ENCODE measurements at regions not wholly inside any gene's neighbourhood (a gene's known extent, or its start where the extent isn't known, plus 50 kb on each side); places are given as distances from the start of the nearest gene placed in this dataset.

DNA sequence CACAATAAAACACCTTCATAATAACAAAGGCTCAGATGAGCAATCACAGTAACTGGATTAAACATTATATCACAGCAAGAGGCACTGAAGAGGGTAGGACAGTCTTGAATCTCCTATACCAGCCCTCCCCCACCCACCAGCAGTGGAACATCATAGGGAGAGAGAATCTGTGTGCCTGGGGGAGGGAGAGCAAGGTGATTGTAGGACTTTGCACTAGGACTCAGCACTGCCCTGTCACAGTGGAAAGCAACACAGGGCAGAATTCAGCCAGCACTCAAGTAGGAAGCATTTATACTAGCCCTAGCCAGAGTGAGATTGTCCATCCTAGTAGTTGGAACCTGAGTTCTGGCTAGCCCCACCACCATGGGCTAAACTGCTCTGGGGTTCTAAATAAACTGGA is 400.2 kb downstream of the HAO1 start:
- ATAC-seq: no peak

DNA sequence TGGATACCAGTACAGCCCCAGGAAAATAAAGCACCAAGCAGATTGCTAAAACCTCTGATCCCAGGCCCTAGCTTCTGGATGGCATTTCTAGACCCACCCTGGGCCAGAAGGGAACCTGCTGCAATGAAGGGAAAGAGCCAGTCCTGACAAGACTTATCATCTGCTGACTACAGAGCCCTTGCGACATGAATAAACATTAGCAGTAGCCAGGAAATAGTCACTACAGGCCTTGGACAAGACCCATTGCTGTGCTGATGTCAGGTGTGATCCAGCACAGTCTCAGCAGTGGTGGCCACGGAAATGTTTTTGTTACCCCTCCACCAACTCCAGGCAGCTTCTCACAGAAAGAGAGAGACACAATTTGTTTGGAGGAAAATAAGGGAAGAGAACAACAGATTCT is 399.3 kb downstream of the HAO1 start:
- ATAC-seq: no peak

DNA sequence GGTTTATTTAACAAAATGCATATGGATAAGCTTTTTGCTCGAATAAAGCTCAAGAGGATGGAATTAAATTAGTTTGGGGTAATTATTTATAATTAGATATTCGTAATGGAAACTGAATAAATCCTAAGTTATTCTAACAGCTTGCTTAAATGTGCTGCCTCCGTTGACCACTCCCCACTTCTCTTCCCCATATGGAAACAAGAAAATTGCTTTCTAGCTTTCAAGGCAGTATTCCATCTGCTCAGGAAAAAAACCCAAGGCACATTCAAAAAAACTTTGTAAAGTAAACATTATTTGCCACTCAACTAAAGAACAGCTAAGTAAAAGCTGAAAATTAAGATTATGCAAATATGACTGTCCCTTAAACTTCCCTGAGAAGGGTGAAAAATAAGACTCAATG is 369.2 kb downstream of the HAO1 start:
- ATAC-seq: no peak

- ATAC-seq: no peak
Observed at GRCh38 chr20:7571521-7572055, 368.7 kb downstream of the HAO1 start.

DNA sequence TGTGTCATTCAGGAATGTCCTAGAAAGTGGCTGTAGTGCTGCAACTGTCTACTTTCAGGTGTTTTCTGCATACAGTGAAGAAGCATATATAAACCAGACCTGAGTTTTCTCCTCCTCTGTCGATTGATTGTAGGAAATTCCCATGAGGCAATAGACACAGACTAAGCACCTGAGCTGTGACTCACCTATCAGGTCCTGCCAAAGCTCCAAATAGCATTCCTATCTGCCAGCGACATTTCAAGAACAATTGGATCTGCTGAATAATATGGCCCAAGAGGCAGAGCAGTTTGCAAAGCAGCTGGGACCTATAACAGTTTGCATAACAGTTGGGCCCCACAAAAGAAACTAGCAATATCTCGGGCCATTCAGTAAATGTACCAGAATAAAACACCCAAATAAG is 360.4 kb downstream of the HAO1 start:
- ATAC-seq: no peak

GRCh38 chr20:7585126-7585679 is 355.1 kb downstream of the HAO1 start:
- peak; percentile 51 for ATAC-seq

DNA sequence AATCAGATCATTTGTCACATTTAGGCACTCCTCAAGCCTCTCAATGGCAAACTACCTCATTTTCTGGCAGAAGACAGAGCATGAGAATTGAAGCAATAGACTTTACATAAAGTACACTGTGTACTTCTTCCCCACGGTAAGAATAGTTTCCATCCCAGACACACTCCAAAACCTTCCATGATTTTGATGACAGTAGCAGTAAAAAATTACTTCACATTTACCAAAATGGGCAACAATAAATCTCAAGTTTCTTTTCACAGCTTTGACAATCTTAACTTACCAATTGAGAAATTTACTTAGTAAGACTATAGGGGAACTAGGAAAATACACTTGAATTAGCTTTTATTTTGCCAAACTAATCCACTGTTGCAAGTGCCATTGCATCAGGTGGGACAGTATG is 353.8 kb downstream of the HAO1 start:
- no peak for ATAC-seq

DNA sequence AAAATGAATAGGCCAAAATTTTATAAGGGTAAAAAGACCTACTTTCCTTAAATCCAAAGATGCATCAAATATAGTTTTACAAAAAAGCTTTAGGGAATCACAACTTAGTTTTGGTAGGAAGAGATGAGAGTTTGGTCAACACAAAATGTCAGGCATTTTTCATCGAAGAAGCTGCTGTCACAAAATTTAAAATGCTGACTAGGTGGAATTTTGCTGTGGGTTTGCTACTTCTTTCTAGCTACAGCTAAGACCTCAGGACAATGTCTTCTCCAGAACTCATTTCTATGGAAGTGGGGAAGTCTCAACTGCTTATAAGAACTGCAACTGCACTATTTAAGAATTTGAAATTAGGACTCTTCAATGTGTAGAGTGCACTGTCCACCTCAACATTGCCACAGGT is 351.1 kb downstream of the HAO1 start:
- ATAC-seq: no peak

DNA sequence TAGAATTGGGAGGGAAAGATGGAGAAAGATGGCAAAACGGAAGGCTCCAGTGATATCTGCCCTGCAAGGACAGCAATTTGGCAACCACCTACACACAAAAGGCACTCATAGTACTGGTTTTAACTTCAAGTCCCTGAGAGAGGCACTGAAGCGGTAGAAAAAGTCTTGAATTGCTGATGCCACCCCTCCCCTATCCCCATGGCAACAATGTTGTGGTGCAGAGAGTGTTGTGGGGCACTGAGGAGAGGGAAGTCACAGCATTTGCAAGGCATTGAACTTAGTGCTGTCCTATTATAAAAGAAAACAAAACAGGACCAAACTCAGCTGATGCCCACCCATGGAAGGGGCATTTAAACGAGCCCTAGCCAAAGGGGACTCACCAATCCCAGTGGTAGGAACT is 343.7 kb downstream of the HAO1 start:
- no peak for ATAC-seq

- no peak for ATAC-seq
Observed at GRCh38 chr20:7601431-7601830, 338.8 kb downstream of the HAO1 start.

DNA sequence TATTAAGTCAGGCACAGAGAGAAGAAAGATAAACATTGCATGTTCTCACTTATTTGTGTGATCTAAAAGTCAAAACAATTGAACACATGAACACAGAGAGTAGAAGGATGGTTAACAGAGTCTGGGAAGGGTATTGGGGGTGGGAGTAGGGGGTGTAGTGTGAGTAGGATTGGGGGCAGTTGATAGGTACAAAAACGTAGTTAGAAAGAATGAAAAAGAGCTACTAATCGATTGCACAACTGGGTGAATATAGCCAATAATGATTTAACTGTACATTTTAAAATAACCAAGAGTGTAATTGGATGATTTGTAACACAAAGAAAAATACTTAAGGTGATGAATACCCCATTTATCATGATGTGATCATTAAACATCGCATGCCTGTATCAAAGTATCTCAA is 333.3 kb downstream of the HAO1 start:
- ATAC-seq: no peak

- no peak for ATAC-seq
Observed at GRCh38 chr20:7608250-7608649, 332.0 kb downstream of the HAO1 start.

DNA sequence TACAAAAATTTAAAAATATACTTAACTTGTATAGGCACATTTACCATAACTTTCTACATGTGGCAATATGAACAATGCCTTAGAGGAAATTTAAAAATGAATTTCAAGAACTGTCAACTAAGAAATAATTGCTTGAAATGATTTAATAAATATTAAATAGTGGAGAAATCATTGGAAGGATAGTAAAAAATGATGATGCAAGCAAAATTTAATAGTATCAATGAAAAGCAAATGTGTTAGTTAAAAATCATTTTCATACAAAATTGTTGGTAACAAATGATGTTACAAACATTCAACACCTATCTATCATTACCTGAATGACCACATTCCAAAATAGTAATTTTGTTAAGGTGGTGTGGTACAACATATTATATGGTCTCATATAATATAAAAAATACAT is 331.0 kb downstream of the HAO1 start:
- ATAC-seq: no peak

DNA sequence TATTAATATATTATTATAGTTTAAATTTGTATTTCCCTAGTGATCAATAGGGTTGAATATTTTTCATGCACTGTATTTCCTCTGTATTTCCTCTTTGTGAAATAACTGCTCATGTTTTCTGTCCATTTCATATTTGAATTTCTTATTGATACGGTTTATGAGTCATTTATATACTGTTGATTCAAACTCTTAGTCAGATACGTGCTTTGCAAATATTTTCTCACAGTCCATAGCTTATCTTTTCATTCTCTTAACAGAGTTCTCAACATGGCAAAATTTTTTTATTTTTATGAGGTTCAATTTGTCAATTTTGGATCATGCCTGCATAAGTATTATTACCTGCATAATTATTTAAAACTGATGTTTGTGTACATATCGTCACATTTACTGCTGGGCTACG is 329.6 kb downstream of the HAO1 start:
- no peak for ATAC-seq

DNA sequence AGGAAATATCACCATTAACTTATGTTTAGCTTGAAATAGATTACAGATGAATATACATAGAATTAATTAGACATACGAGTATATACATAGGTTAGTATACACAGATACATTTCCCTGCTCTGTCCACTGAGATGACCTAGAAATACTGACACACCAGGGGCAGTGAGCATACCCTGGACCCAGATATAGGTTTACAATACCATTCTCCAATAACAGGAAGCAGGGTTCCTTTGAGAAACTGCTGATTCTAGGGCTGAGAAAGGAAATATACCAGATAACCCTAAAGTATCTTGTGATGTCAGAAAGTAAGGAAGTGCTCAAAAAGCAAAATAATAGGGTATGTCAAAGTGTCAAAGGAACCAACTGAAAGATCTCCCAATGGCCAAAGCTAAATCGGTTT is 322.5 kb downstream of the HAO1 start:
- no peak for ATAC-seq

DNA sequence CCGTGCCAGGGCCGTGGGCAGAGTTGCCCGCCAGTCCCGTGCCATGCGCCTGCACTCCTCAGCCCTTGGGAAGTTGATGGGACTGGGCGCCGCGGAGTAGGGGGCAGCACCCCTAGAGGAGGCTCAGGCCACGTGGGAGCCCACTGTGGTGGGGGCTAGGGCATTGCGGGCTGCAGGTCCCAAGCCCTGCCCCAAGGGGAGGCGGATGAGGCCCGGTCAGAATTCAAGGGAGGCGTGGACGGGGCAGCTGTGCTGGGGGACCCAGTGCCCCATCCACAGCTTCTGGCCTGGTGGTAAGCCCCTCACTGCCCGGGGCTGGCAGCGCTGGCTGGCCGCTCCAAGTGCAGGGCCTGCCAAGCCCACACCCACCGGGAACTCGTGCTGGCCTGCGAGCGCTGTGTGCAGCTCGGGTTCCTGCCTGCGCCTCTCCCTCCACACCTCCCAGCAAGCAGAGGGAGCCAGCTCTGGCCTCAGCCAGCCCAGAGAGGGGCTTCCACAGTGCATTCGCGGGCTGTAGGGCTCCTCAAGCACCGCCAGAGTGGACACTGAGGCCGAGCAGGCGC is 317.8 kb downstream of the HAO1 start:
- no peak for ATAC-seq

GRCh38 chr20:7624886-7625285 is 315.4 kb downstream of the HAO1 start:
- ATAC-seq: no peak

- ATAC-seq: no peak
Observed at GRCh38 chr20:7627734-7628663, 312.3 kb downstream of the HAO1 start.

- no peak for ATAC-seq
Observed at GRCh38 chr20:7629880-7630279, 310.4 kb downstream of the HAO1 start.

- ATAC-seq: no peak
Observed at GRCh38 chr20:7637184-7637583, 303.1 kb downstream of the HAO1 start.

DNA sequence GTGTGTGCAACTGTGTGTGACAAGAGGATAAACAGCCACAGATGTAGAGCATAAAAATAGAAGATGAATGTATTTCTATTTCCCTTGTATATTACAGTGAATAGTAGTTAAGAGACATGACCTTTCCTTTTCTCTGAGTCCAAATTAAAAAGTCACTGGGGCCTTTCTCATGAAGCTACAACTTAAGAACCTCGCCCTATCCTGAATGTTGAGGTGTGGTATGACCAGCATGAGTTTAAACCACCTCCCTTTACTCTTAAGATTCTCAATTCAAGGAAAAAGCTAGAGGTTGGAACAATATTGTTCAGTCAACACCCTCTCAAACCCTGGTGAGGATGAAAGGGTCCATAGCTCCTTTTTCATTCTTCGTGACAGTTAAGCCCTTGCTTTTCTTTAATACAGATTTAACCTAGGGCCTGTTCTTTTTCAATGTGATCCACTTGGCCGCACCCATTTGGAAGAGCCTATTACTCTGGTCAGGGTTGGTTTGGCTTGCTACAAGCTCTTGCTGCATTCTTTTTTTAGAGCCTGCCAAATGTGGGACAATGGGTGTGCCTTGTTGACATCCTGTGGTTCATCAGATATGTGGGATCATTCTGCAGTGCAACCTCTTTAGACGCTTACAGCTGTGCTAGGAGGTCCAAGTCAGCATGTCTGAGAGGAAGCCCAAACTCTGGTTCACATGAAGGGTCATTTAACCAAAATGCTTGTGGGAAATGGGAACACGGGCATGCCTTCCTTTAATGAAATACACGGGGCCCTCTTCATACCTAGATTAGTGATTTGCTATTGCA is 290.0 kb downstream of the HAO1 start:
- peak; percentile 25 for ATAC-seq

GRCh38 chr20:7654231-7654630 is 286.0 kb downstream of the HAO1 start:
- ATAC-seq: no peak
